ENCODE measurements at regions not wholly inside any gene's neighbourhood (a gene's known extent, or its start where the extent isn't known, plus 50 kb on each side); places are given as distances from the start of the nearest gene placed in this dataset.

DNA sequence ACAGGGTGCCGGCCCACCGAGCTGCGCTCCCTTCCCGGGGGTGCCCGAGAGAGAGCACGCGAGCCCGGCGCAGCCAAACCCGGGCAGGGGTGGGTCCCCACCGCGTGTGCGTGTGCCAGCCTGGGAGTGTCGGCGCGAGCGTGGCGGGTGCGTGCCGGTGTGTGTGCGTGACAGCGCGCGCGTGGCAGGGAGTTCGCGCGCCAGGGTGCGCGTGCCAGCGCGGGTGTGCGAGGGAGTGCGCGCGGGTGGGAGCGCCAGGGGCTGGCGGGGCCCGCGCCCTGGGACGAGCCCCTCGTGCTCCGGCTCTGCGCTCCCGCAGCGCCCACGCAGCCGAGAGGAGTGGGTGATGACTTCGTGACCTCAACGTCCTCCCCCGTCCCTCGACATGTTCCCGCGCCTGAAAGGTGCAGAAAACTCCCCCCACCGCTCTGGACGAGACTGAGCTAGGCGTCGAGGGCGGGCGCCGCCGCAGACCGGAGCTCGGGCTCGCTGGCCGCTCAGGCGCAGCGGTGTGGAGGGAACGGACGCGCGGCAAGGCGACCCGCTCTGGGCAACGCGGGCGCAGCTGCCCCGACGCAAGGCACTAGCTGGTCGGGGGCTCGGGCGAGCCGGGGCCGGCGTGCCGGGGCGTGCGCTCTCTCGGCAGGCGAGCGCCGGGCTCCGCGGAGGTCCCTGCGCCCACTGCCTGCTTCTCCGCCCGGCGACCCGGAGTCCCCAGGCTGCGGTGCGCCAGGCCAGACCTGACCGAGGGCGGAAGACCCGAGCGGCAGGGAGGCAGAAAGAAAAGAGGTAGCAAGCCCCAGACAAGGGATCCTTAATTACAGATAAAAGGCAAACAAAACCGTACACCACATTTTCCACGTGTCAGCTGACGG lies 582.8 kb downstream of the ZEB2 start:
- H3K27me3 ChIP-seq: no peaks in the 10 kb centered on the region
- no peaks in the 10 kb centered on the region for H3K36me3 ChIP-seq
- DNase-seq: peak in 1 of 3 donors; percentile 58
- H3K9me3 ChIP-seq: no peaks in the 10 kb centered on the region
- peak overlapping the region; percentile 70 to 89 (median 80) for H3K27ac ChIP-seq
- TF ChIP-seq, protein P1, sequence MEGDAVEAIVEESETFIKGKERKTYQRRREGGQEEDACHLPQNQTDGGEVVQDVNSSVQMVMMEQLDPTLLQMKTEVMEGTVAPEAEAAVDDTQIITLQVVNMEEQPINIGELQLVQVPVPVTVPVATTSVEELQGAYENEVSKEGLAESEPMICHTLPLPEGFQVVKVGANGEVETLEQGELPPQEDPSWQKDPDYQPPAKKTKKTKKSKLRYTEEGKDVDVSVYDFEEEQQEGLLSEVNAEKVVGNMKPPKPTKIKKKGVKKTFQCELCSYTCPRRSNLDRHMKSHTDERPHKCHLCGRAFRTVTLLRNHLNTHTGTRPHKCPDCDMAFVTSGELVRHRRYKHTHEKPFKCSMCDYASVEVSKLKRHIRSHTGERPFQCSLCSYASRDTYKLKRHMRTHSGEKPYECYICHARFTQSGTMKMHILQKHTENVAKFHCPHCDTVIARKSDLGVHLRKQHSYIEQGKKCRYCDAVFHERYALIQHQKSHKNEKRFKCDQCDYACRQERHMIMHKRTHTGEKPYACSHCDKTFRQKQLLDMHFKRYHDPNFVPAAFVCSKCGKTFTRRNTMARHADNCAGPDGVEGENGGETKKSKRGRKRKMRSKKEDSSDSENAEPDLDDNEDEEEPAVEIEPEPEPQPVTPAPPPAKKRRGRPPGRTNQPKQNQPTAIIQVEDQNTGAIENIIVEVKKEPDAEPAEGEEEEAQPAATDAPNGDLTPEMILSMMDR (IDR thresholded peaks at IDR 0.05): no peak
- no peak for TF ChIP-seq POLR2A (IDR thresholded peaks at IDR 0.05)
- peak overlapping the region; percentile 32 to 65 (median 46) for H3K4me3 ChIP-seq
- H3K4me1 ChIP-seq: peaks cover 0 to 14% (median 5%) of the 10 kb centered on the region in 4 donors

DNA sequence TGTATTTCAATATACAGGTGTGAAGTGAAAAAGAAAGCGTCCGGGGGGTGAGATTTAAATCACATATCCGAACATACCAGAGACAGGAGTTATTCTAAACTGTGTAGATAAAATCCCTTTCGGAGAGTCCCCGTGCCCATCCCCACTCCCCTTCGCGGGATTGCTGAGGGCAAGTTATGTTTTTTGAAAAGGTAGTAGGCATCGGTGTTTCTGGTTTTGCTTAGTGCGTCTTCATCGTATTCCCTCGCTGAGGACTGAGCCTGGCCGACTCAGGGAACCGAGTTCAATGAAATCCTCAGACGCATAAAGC lies 583.4 kb downstream of the ZEB2 start:
- DNase-seq: no peak
- peak overlapping the region; percentile 32 to 65 (median 46) for H3K4me3 ChIP-seq

DNA sequence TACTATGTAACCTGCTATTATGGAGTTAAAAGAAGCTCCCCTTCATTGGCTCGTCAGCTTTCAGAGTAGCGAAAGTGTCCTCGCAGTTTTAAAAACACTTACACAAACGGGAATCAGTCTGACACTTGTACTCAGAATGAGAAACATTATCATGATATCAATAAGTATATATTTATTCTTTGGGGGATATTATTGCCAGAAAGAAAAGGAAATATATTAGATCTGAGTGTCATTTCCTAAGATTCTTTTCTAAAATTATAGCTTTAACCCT lies 584.5 kb downstream of the ZEB2 start:
- no peak overlapping the region for H3K4me3 ChIP-seq
- H3K27ac ChIP-seq: peak overlapping the region in 3 of 4 donors; percentile 74 to 89 (median 85)
- no peaks in the 10 kb centered on the region for H3K27me3 ChIP-seq
- DNase-seq: no peak
- no peak for TF ChIP-seq POLR2A (IDR thresholded peaks at IDR 0.05)
- TF ChIP-seq, protein P1 (IDR thresholded peaks at IDR 0.05): no peak
- H3K9me3 ChIP-seq: no peaks in the 10 kb centered on the region
- peaks cover 0 to 14% (median 5%) of the 10 kb centered on the region in 4 donors for H3K4me1 ChIP-seq
- H3K36me3 ChIP-seq: no peaks in the 10 kb centered on the region

More for the DNA sequence above, 583.4 kb downstream of the ZEB2 start:
- Histone ChIP-seq H3K27ac (peak overlapping the region; percentile 70 to 89 (median 80)), H3K4me1 (peaks cover 0 to 14% (median 5%) of the 10 kb centered on the region in 4 donors), H3K9me3 (no peaks in the 10 kb centered on the region), H3K27me3 (no peaks in the 10 kb centered on the region), H3K36me3 (no peaks in the 10 kb centered on the region)
- TF ChIP-seq, protein P1 (IDR thresholded peaks at IDR 0.05): no peak
- no peak for TF ChIP-seq POLR2A (IDR thresholded peaks at IDR 0.05)

DNA sequence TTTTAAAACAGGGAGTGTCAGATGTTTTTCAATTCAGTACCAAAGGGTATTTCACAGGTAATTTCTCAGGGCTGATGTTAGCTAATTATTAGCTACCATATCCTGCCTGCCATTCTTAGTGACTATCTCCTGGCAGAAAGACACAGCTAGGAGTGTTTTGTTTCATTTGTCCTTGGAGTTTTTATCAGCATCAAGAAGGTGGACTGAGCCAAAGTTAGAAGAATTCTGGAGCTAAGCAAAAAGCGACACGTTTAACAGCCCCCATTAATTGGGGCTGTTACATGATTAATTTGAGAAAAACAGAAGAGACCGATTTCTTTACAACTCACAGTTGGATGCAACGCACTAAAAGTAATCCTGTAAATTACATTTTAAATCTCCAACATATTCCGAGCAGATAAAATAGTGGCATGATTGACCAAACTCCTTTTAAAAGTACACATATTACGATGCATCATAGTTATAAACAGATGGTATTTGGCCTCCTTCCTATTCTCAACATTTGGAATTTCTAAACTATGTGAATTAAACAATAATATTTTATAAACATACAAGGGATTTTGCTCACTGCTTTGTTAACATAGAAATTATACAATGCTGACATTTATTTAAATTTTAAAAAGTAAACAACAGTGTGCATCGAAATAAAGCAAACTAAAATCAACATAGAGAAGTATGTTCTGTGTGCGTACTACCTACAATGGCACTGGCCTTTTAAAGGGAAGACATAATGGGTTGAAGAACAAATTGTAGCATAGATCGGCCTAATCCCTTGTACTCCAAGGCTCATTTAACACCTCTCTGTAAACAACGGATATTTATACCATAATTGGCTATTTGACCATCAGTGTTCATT lies 585.1 kb downstream of the ZEB2 start:
- no peaks in the 10 kb centered on the region for H3K27me3 ChIP-seq
- H3K4me3 ChIP-seq: no peak overlapping the region
- TF ChIP-seq POLR2A (IDR thresholded peaks at IDR 0.05): no peak
- TF ChIP-seq, protein P1 (IDR thresholded peaks at IDR 0.05): no peak
- peaks cover 0 to 14% (median 5%) of the 10 kb centered on the region in 4 donors for H3K4me1 ChIP-seq
- H3K9me3 ChIP-seq: no peaks in the 10 kb centered on the region
- no peaks in the 10 kb centered on the region for H3K36me3 ChIP-seq
- DNase-seq: no peak
- peak overlapping the region in 3 of 4 donors; percentile 74 to 89 (median 85) for H3K27ac ChIP-seq

DNA sequence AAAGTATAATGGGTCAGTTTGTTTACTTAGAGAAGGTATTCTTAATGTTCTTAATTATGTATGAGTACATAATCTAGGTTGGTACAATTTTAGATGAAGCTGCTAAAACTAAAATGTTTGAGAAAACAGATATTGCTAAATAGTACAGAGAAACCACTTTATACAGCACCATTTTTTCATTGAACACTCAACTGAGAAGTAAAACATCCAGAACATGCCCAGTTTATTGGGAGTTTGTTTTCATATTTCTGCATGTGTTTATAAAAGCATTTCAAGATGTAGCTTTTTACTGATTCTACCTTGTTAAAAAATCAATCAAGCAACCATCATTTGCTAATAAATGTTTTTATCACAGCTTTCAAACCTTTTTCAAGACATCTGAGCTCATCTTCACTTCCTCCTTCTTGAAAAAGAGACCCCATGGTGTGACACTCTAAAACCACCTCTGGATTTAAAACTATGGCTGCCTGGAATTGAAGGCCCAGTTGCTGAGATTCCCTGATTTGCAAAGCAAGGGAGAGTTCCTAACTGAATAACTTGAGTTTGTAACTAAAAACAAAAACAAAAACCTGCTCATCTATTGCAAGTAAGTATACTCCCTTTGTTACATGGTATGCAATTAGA lies 585.9 kb downstream of the ZEB2 start:
- no peaks in the 10 kb centered on the region for H3K36me3 ChIP-seq
- peaks cover 0 to 14% (median 5%) of the 10 kb centered on the region in 4 donors for H3K4me1 ChIP-seq
- TF ChIP-seq, protein P1 (IDR thresholded peaks at IDR 0.05): no peak
- no peak for TF ChIP-seq POLR2A (IDR thresholded peaks at IDR 0.05)
- H3K27me3 ChIP-seq: no peaks in the 10 kb centered on the region
- no peak overlapping the region for H3K4me3 ChIP-seq
- peak overlapping the region in 2 of 4 donors; percentile 22 to 89 for H3K27ac ChIP-seq
- no peak for DNase-seq
- H3K9me3 ChIP-seq: no peaks in the 10 kb centered on the region

Data from Peyer's patch (tissue), 4 donors.